CD4-positive, CD25-positive, alpha-beta regulatory T cell (primary cell): ENCODE measurements at regions not wholly inside any gene's neighbourhood (a gene's known extent, or its start where the extent isn't known, plus 50 kb on each side); places are given as distances from the start of the nearest gene placed in this dataset.

ENCODE experiments used
- ATAC-seq, 2 donors: fragments of 150-1000 bp; cut with Tn5 transposase; one replicate each; pipeline ENCODE4 v1.10.0; 2021; ENCODE audit warnings: low read depth in 2 of 2, moderate number of reproducible peaks in 2 of 2, moderate library complexity in 1 of 2
- DNase-seq, 3 donors: peaks; one replicate each; pipeline versions ENCODE4 v3.0.0 to v3.0.0-alpha.2; 2012 to 2022; ENCODE audit warnings: mixed read lengths in 1 of 3
- H3K27ac ChIP-seq: one replicate; pipeline ENCODE4 v1.7.0; 2013; ENCODE audit warnings: mild to moderate bottlenecking, low read length; ENCODE audit not compliant: insufficient read depth, poor library complexity, severe bottlenecking
- H3K27me3 ChIP-seq: one replicate; pipeline ENCODE4 v1.7.0; 2013; ENCODE audit warnings: low read length; ENCODE audit not compliant: control insufficient read depth, insufficient read depth
- H3K36me3 ChIP-seq: one replicate; pipeline ENCODE4 v1.7.0; 2013; ENCODE audit warnings: mild to moderate bottlenecking, low read length, moderate library complexity; ENCODE audit not compliant: control insufficient read depth, insufficient read depth
- H3K4me1 ChIP-seq: 2 replicates; pipeline ENCODE4 v1.7.0; 2013; ENCODE audit warnings: mild to moderate bottlenecking, low read length; ENCODE audit not compliant: insufficient read depth, control insufficient read depth, poor library complexity, severe bottlenecking
- H3K4me3 ChIP-seq: one replicate; pipeline ENCODE4 v1.7.0; 2013; ENCODE audit warnings: low read depth, mild to moderate bottlenecking, low read length, moderate library complexity
- H3K9me3 ChIP-seq, 2 experiments: 1 replicate in 1 of 2; 2 replicates in 1 of 2; pipeline ENCODE4 v1.7.0; 2013; ENCODE audit warnings: low read length in 2 of 2, mild to moderate bottlenecking in 1 of 2, moderate library complexity in 1 of 2; ENCODE audit not compliant: control insufficient read depth in 2 of 2
- H3K27ac Mint-ChIP-seq, 3 donors: one replicate each; pipeline ENCODE4 v1.8.0; 2020 to 2022; ENCODE audit warnings: mild to moderate bottlenecking in 3 of 3, mixed read lengths in 3 of 3, moderate library complexity in 2 of 3
- H3K27me3 Mint-ChIP-seq: one replicate; pipeline ENCODE4 v1.8.0; 2022; ENCODE audit warnings: mild to moderate bottlenecking, mixed read lengths
- H3K36me3 Mint-ChIP-seq: one replicate; pipeline ENCODE4 v1.8.0; 2020; ENCODE audit warnings: mixed read lengths
- H3K4me1 Mint-ChIP-seq, 4 donors: one replicate each; pipeline ENCODE4 v1.8.0; 2020 to 2022; ENCODE audit warnings: mixed read lengths in 4 of 4, mild to moderate bottlenecking in 1 of 4
- H3K4me3 Mint-ChIP-seq, 4 donors: one replicate each; pipeline ENCODE4 v1.8.0; 2020 to 2022; ENCODE audit warnings: mild to moderate bottlenecking in 4 of 4, mixed read lengths in 4 of 4, moderate library complexity in 3 of 4
- H3K9me3 Mint-ChIP-seq, 7 donors: one replicate each; pipeline ENCODE4 v1.8.0; 2020 to 2022; ENCODE audit warnings: mixed read lengths in 7 of 7, mild to moderate bottlenecking in 3 of 7, moderate library complexity in 2 of 7

DNA sequence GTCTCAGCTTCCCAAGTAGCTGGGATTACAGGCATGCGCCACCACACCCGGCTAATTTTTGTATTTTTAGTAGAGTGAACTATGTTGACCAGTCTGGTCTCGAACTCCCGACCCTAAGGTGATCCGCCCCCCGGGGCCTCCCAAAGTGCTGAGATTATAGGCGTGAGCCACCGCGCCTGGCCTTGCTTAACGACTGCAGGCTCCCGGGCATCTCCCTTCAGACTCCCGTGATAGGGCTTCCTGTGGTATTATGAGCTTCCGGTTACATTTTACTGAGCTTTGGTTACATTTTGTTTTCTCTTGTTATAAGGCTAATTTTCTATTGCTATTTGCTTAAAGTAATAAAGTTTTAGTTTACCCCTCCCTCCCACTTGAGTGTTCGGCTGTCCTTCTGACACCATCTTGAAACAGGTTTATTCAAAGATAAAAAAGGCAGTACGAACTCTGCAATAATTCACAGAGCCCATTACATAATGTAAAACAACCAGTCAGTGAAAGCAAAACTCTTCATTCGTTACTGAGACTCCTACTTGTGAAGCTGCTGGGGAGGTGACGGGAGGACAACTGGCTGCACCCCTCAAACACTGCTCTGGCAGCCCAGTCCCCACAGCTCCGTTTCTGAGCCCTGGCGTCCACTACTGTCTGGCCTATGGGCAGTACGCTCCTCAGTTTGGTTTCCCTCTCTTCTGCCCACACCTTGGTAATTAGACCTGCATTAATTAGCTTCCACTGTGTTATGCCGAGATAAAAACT lies 795.7 kb upstream of the SLIT2 start:
- H3K4me3 Mint-ChIP-seq: no peak overlapping the region

GRCh38 chr4:19455196-19455595 lies 796.5 kb upstream of the SLIT2 start:
- H3K4me1 ChIP-seq: no peaks in the 10 kb centered on the region
- Mint-ChIP-seq H3K4me1 (no peaks in the 10 kb centered on the region), H3K27ac (no peak overlapping the region), H3K4me3 (no peak overlapping the region), H3K9me3 (peaks cover 4 to 26% (median 6%) of the 10 kb centered on the region in 7 donors), H3K36me3 (no peaks in the 10 kb centered on the region), H3K27me3 (no peaks in the 10 kb centered on the region)
- ATAC-seq (no peak), DNase-seq (no peak)
- no peaks in the 10 kb centered on the region for H3K27me3 ChIP-seq
- no peak overlapping the region for H3K4me3 ChIP-seq
- no peaks in the 10 kb centered on the region for H3K36me3 ChIP-seq
- H3K27ac ChIP-seq: no peak overlapping the region
- H3K9me3 ChIP-seq: peaks cover 2 to 10% of the 10 kb centered on the region in 2 experiments

More for the DNA sequence above, 795.7 kb upstream of the SLIT2 start:
- Mint-ChIP-seq H3K4me1 (no peaks in the 10 kb centered on the region), H3K27me3 (no peaks in the 10 kb centered on the region), H3K27ac (no peak overlapping the region), H3K9me3 (peaks cover 4 to 24% (median 6%) of the 10 kb centered on the region in 7 donors), H3K36me3 (no peaks in the 10 kb centered on the region)
- Histone ChIP-seq H3K4me1 (no peaks in the 10 kb centered on the region), H3K9me3 (peaks cover 2 to 5% of the 10 kb centered on the region in 2 experiments), H3K27ac (no peak overlapping the region), H3K36me3 (no peaks in the 10 kb centered on the region), H3K4me3 (no peak overlapping the region), H3K27me3 (no peaks in the 10 kb centered on the region)
- no peak for DNase-seq
- ATAC-seq: no peak

GRCh38 chr4:19438233-19438632 lies 813.5 kb upstream of the SLIT2 start:
- H3K4me1 Mint-ChIP-seq: no peaks in the 10 kb centered on the region
- no peaks in the 10 kb centered on the region for H3K27me3 Mint-ChIP-seq
- H3K4me3 Mint-ChIP-seq: no peak overlapping the region
- Histone ChIP-seq H3K9me3 (peaks cover 0 to 4% of the 10 kb centered on the region in 2 experiments), H3K4me3 (no peak overlapping the region), H3K4me1 (no peaks in the 10 kb centered on the region), H3K36me3 (no peaks in the 10 kb centered on the region), H3K27ac (no peak overlapping the region), H3K27me3 (no peaks in the 10 kb centered on the region)
- no peak for ATAC-seq
- H3K9me3 Mint-ChIP-seq: peaks cover 3 to 22% (median 8%) of the 10 kb centered on the region in 7 donors
- no peaks in the 10 kb centered on the region for H3K36me3 Mint-ChIP-seq
- H3K27ac Mint-ChIP-seq: no peak overlapping the region
- no peak for DNase-seq

DNA sequence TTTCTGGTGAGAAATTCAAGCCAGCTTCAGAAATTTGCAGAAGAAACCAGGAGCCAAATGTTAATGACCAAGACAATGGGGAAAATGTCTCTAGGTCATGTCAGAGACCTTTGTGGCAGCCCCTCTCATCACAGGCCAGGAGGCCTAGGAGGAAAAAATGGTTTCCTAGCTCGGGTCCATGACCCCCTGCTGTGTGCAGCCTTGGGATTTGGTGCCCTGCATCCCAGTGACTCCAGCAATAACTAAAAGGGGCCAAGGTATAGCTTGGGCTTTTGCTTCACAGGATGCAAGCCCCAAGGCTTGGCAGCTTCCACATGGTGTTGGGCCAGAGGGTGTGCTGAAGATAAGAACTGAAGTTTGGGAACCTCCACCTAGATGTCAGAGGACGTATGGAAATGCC lies 814.7 kb upstream of the SLIT2 start:
- Histone ChIP-seq H3K36me3 (no peaks in the 10 kb centered on the region), H3K27ac (no peak overlapping the region), H3K4me1 (no peaks in the 10 kb centered on the region), H3K27me3 (no peaks in the 10 kb centered on the region), H3K9me3 (no peaks in the 10 kb centered on the region), H3K4me3 (no peak overlapping the region)
- no peak for ATAC-seq
- no peaks in the 10 kb centered on the region for H3K4me1 Mint-ChIP-seq
- H3K9me3 Mint-ChIP-seq: peaks cover 3 to 19% (median 7%) of the 10 kb centered on the region in 7 donors
- H3K4me3 Mint-ChIP-seq: no peak overlapping the region
- H3K36me3 Mint-ChIP-seq: no peaks in the 10 kb centered on the region
- no peak overlapping the region for H3K27ac Mint-ChIP-seq
- H3K27me3 Mint-ChIP-seq: no peaks in the 10 kb centered on the region
- no peak for DNase-seq

- Mint-ChIP-seq H3K4me3 (no peak overlapping the region), H3K36me3 (no peaks in the 10 kb centered on the region), H3K27ac (no peak overlapping the region), H3K4me1 (no peaks in the 10 kb centered on the region), H3K27me3 (no peaks in the 10 kb centered on the region), H3K9me3 (peaks cover 0 to 28% (median 10%) of the 10 kb centered on the region in 7 donors)
- Histone ChIP-seq H3K4me1 (no peaks in the 10 kb centered on the region), H3K36me3 (no peaks in the 10 kb centered on the region), H3K4me3 (no peak overlapping the region), H3K9me3 (peaks cover 0 to 25% of the 10 kb centered on the region in 2 experiments), H3K27me3 (no peaks in the 10 kb centered on the region), H3K27ac (no peak overlapping the region)
- DNase-seq (no peak), ATAC-seq (no peak)
Observed at GRCh38 chr4:19429684-19430083, 822.0 kb upstream of the SLIT2 start.

DNA sequence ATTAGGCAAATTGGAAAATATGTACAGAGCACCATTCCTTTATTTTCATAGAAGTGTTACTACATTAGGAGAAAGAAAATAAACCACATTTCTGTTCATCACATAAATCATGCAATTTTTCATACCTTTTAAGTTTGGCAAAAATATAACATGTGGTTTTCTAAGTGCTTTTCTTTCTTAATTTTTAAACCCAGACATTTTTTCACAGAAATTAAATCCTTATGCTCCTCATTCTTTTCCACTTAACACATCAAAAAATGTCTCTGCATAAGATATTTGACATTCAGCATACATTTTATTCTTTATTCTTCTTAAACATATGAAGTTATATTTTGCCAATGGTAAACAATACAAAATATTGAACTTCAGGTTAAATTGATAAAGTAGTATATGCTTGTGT lies 826.6 kb upstream of the SLIT2 start:
- Histone ChIP-seq H3K36me3 (no peaks in the 10 kb centered on the region), H3K9me3 (peaks cover 3 to 25% of the 10 kb centered on the region in 2 experiments), H3K27me3 (no peaks in the 10 kb centered on the region), H3K4me3 (no peak overlapping the region), H3K4me1 (no peaks in the 10 kb centered on the region), H3K27ac (no peak overlapping the region)
- DNase-seq (no peak), ATAC-seq (no peak)
- Mint-ChIP-seq H3K27me3 (no peaks in the 10 kb centered on the region), H3K9me3 (peaks cover 0 to 20% (median 5%) of the 10 kb centered on the region in 7 donors), H3K36me3 (no peaks in the 10 kb centered on the region), H3K4me3 (no peak overlapping the region), H3K27ac (no peak overlapping the region), H3K4me1 (no peaks in the 10 kb centered on the region)

DNA sequence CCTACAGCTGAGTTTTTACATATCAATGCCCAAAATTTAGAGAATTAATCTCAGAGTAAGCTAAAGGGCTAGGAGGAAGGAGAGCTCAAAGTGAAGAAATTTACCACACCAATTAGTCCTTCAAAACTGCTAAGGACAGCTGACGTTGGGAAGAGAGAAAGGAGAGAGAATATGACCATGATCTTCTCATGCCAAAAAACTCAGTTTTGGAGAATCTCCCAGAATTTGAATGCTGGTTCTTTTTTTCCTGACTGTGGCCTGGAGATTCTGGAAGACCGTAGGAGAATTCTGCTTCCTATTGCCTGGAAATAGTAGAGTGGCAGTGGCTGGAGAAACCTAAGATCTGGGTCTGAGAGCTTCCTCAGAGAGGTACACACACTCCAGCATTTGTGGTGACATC lies 834.4 kb upstream of the SLIT2 start:
- H3K4me3 ChIP-seq: no peak overlapping the region
- ATAC-seq (no peak), DNase-seq (no peak)
- Mint-ChIP-seq H3K4me3 (no peak overlapping the region), H3K27ac (no peak overlapping the region), H3K9me3 (peaks cover 0 to 20% (median 8%) of the 10 kb centered on the region in 7 donors), H3K27me3 (no peaks in the 10 kb centered on the region), H3K36me3 (no peaks in the 10 kb centered on the region), H3K4me1 (no peaks in the 10 kb centered on the region)
- H3K9me3 ChIP-seq: peaks cover 2 to 5% of the 10 kb centered on the region in 2 experiments
- no peak overlapping the region for H3K27ac ChIP-seq
- no peaks in the 10 kb centered on the region for H3K4me1 ChIP-seq
- H3K36me3 ChIP-seq: no peaks in the 10 kb centered on the region
- H3K27me3 ChIP-seq: no peaks in the 10 kb centered on the region

- Mint-ChIP-seq H3K27me3 (no peaks in the 10 kb centered on the region), H3K4me1 (no peaks in the 10 kb centered on the region), H3K9me3 (peaks cover 0 to 20% (median 8%) of the 10 kb centered on the region in 7 donors), H3K36me3 (no peaks in the 10 kb centered on the region), H3K27ac (no peak overlapping the region), H3K4me3 (no peak overlapping the region)
- no peaks in the 10 kb centered on the region for H3K4me1 ChIP-seq
- H3K36me3 ChIP-seq: no peaks in the 10 kb centered on the region
- no peak for ATAC-seq
- peaks cover 2 to 5% of the 10 kb centered on the region in 2 experiments for H3K9me3 ChIP-seq
- H3K27me3 ChIP-seq: no peaks in the 10 kb centered on the region
- no peak for DNase-seq
- H3K27ac ChIP-seq: no peak overlapping the region
- no peak overlapping the region for H3K4me3 ChIP-seq
Observed at GRCh38 chr4:19416146-19416545, 835.6 kb upstream of the SLIT2 start.
